ENCODE measurements at regions not wholly inside any gene's neighbourhood (a gene's known extent, or its start where the extent isn't known, plus 50 kb on each side); places are given as distances from the start of the nearest gene placed in this dataset.

DNA sequence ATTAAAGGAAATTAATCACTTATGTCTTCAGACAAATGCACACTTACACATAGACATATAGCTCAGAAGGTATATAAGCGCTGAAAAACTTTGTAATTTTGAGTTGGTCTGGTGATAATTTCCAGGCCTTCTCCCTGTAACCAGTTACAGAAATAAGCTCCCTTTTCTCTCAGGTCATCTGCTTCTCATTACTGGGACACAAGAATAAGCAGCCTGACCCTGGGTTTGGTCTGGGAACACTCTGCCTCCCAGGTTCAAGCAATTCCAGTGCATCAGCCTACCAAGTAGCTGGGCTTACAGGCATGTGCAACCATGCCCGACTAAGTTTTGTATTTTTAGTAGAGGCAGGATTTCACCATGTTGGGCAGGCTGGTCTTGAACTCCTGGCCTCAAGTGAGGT, 274.5 kb downstream of the LMO7 start:
- Histone ChIP-seq H3K4me2 (no peak overlapping the region), H3F3A (ENCODE audit: insufficient read depth, low read depth) (no peaks in the 10 kb centered on the region), H3K9me2 (ENCODE audit: insufficient read depth) (no peaks in the 10 kb centered on the region), H3K79me2 (ENCODE audit: low read depth) (no peaks in the 10 kb centered on the region), H3K27ac (no peak overlapping the region), H4K20me1 (ENCODE audit: insufficient read depth) (no peaks in the 10 kb centered on the region), H3K27me3 (ENCODE audit: insufficient read depth, low read depth) (no peaks in the 10 kb centered on the region), H3K9me3 (ENCODE audit: insufficient read depth, low read depth) (no peaks in the 10 kb centered on the region), H3K4me3 (no peak overlapping the region), H3K4me1 (replicated peaks; ENCODE audit: insufficient read depth) (no peaks in the 10 kb centered on the region), H3K36me3 (ENCODE audit: low read depth) (no peaks in the 10 kb centered on the region), H2AFZ (no peak overlapping the region)
- no TSS peak for BruUV-seq (replicated peaks)
- ChIA-PET CTCF (no interaction called here), POLR2A (ENCODE audit: unreplicated experiment) (no interaction called here)
- intact Hi-C loops (cut with micrococcal nuclease; ENCODE audit: unreplicated experiment): no loop called here
- no peak for DNase-seq
- no peak for TF ChIP-seq EZH2 (IDR thresholded peaks at IDR 0.05; ENCODE audit: low read depth)
- TF ChIP-seq, protein P1, sequence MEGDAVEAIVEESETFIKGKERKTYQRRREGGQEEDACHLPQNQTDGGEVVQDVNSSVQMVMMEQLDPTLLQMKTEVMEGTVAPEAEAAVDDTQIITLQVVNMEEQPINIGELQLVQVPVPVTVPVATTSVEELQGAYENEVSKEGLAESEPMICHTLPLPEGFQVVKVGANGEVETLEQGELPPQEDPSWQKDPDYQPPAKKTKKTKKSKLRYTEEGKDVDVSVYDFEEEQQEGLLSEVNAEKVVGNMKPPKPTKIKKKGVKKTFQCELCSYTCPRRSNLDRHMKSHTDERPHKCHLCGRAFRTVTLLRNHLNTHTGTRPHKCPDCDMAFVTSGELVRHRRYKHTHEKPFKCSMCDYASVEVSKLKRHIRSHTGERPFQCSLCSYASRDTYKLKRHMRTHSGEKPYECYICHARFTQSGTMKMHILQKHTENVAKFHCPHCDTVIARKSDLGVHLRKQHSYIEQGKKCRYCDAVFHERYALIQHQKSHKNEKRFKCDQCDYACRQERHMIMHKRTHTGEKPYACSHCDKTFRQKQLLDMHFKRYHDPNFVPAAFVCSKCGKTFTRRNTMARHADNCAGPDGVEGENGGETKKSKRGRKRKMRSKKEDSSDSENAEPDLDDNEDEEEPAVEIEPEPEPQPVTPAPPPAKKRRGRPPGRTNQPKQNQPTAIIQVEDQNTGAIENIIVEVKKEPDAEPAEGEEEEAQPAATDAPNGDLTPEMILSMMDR (conservative IDR thresholded peaks at IDR 0.05): no peak
